Cardiac muscle cell (in vitro differentiated cells and primary cell): ENCODE measurements at regions not wholly inside any gene's neighbourhood (a gene's known extent, or its start where the extent isn't known, plus 50 kb on each side); places are given as distances from the start of the nearest gene placed in this dataset.
A peak's percentile ranks its signal among the peaks of the same experiment; 100 is the strongest.

Source experiments
- DNase-seq, 2 donors: peaks; one replicate each; pipeline versions ENCODE4 v3.0.0 to v3.0.0-alpha.2; 2010 to 2017; ENCODE audit warnings: low read depth in 1 of 2, low spot score in 1 of 2
- H3K27ac ChIP-seq: fragments of 200-600 bp; sonication (generic); 2 replicates; pipeline ENCODE4 v1.5.1; 2016
- H3K27me3 ChIP-seq: fragments of 200-600 bp; sonication (generic); 2 replicates; pipeline ENCODE4 v1.6.0; 2016; ENCODE audit warnings: control low read depth
- H3K36me3 ChIP-seq: fragments of 200-600 bp; sonication (generic); 2 replicates; pipeline ENCODE4 v1.5.1; 2016; ENCODE audit warnings: control low read depth
- H3K4me1 ChIP-seq: fragments of 200-600 bp; sonication (generic); 2 replicates; pipeline ENCODE4 v1.8.1; 2017; ENCODE audit warnings: low read depth, mild to moderate bottlenecking, mixed run types
- H3K4me3 ChIP-seq: fragments of 200-600 bp; sonication (generic); 2 replicates; pipeline ENCODE4 v1.5.1; 2016; ENCODE audit warnings: mild to moderate bottlenecking
- H3K9me3 ChIP-seq: fragments of 200-600 bp; sonication (generic); 2 replicates; pipeline ENCODE4 v1.5.1; 2017; ENCODE audit warnings: low read depth, mild to moderate bottlenecking, control low read depth
- TF ChIP-seq, protein P1 (sequence below): IDR thresholded peaks from 2 replicates; pipeline ENCODE4 v1.5.1; 2012; ENCODE audit warnings: low read depth, mild to moderate bottlenecking, low read length

DNA sequence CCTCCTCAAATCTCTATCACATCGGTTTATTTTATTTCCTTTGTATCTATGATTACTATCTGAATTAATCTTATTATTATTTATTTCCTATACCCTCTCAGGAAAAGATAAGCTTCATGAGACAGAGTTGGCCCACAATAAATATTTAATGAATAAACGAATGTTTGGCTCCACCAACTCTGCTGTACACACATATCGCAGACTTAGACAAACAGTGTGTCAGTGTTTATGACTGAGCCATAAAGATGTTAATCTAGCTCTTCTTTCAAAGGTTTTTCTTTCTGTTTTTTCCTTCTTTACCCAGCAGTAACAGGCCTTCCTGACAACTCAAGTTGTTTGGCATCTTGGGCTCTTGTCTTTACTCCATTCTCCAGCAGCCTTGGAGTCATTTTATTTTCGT, 329.5 kb downstream of the CDH2 start:
- TF ChIP-seq, protein P1, sequence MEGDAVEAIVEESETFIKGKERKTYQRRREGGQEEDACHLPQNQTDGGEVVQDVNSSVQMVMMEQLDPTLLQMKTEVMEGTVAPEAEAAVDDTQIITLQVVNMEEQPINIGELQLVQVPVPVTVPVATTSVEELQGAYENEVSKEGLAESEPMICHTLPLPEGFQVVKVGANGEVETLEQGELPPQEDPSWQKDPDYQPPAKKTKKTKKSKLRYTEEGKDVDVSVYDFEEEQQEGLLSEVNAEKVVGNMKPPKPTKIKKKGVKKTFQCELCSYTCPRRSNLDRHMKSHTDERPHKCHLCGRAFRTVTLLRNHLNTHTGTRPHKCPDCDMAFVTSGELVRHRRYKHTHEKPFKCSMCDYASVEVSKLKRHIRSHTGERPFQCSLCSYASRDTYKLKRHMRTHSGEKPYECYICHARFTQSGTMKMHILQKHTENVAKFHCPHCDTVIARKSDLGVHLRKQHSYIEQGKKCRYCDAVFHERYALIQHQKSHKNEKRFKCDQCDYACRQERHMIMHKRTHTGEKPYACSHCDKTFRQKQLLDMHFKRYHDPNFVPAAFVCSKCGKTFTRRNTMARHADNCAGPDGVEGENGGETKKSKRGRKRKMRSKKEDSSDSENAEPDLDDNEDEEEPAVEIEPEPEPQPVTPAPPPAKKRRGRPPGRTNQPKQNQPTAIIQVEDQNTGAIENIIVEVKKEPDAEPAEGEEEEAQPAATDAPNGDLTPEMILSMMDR: no peak
- no peak overlapping the region for H3K4me3 ChIP-seq

DNA sequence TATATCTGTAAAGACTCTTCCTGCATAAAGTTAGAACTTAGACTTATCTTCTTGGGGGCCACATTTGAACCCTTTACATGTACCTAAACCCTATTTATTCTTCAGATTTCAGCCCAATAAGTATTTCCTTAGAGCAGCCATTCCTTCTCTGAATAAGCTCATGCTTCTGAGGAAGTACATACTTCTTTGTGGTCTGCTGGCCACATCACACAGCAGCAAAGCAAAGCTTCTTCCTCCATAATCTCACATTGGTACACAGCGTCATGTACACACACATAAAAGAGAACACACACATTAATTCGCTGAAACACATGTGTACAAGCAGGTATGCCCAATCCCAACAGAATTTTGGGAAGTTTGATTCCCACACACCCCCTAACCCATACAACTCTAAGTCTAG, 331.0 kb downstream of the CDH2 start:
- DNase-seq: peak in 1 of 2 donors; percentile 11
- H3K36me3 ChIP-seq: no peaks in the 10 kb centered on the region

More for the DNA sequence above, 329.5 kb downstream of the CDH2 start:
- Histone ChIP-seq H3K27me3 (no peaks in the 10 kb centered on the region), H3K4me1 (peaks cover 5% of the 10 kb centered on the region), H3K9me3 (no peaks in the 10 kb centered on the region), H3K27ac (no peak overlapping the region), H3K36me3 (no peaks in the 10 kb centered on the region)
- no peak for DNase-seq

DNA sequence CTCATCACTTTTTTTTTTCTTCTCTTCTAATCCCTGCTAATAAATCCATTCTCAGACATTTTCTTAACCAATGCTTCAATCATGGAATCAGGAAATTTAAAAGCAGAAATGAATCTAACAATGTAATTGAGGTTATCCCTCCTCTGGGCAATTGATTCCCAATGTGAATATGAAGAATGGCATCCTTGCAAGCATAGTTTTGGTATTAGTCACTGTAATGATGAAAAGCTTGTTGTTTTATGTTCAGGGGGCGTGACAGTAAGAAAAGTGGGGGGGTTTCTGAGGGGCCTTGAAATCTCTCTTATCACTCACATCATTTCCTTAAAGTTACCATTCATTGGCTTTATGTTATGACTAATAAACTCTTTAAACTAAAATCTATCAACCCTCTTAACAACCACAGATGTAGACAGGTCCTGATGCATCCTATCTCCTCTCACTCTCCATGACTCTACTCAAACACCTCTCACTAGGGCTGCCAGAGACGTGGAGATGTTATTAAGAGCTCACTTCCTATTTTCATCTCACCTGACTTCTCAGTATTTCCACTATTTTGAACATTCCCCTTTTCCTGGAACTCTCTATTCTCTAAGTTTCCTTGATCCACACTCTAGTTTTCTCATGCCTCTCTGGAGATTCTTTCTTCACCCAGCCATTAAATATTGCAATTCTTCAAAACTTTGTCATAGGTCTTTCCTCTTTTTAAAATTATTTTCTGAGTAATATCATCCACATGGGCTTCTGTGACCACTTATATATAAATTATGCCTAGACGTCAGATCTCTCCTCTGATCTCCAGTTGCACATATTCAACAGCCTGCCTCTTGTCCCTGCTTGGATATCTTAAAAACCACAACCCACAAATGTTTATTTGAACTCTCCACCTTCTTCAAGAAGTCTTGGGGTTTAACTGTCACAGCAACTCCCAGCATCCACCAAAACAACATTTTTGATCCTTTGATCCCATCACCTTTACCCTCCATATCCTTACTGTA, 332.9 kb downstream of the CDH2 start:
- H3K4me1 ChIP-seq: peaks cover 5% of the 10 kb centered on the region
- TF ChIP-seq, protein P1: no peak
- H3K27ac ChIP-seq: no peak overlapping the region
- H3K4me3 ChIP-seq: no peak overlapping the region
- H3K36me3 ChIP-seq: no peaks in the 10 kb centered on the region
- H3K27me3 ChIP-seq: no peaks in the 10 kb centered on the region
- H3K9me3 ChIP-seq: no peaks in the 10 kb centered on the region
- peak in 1 of 2 donors; percentile 66 for DNase-seq

More for the DNA sequence above, 331.0 kb downstream of the CDH2 start:
- H3K4me1 ChIP-seq: peaks cover 5% of the 10 kb centered on the region
- no peak overlapping the region for H3K4me3 ChIP-seq
- no peaks in the 10 kb centered on the region for H3K27me3 ChIP-seq
- H3K9me3 ChIP-seq: no peaks in the 10 kb centered on the region
- no peak overlapping the region for H3K27ac ChIP-seq
- TF ChIP-seq, protein P1: no peak

DNA sequence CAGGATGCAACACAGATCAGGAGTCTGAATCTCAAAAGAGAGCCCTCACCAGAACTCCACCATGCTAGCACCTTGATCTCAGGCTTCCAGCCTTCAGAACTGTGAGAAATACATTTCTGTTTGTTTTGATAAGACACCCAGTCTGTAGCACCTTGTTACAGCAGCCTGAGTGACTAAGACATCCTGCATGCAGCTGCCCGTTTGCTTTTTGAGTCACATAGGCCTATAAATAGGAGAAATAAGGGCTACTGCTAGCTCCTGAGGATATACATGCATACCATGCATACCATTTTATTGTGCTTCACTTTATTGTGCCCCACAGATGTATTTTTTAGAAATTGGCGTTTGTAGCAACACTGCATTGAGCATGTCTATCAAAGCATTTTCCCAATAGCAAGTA, 337.8 kb downstream of the CDH2 start:
- Histone ChIP-seq H3K4me1 (peaks cover 3% of the 10 kb centered on the region), H3K27ac (no peak overlapping the region), H3K9me3 (no peaks in the 10 kb centered on the region), H3K4me3 (no peak overlapping the region), H3K36me3 (no peaks in the 10 kb centered on the region), H3K27me3 (no peaks in the 10 kb centered on the region)
- peak in 1 of 2 donors; percentile 61 for DNase-seq
- TF ChIP-seq, protein P1: no peak

DNA sequence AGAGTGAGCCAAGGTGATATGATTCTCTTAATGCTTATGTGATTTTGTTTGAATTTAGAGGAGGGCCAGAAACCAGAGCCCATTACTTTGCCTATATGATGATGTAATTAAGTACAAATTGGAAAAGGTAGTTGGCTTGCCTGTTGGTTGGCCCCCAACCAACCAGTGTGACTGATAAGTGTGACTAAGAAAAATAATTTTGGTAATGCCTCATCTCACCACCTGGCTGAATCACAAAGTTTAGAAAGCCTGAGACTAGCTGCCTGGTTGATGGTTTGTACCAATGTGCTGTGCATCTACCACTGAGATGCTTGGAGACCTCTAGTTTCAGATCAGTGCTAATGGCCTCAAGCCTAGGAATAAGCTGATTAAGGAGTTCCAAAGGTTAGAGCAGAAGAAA, 338.7 kb downstream of the CDH2 start:
- peak in 1 of 2 donors; percentile 6 for DNase-seq
- Histone ChIP-seq H3K27ac (no peak overlapping the region), H3K27me3 (no peaks in the 10 kb centered on the region), H3K4me1 (peaks cover 3% of the 10 kb centered on the region), H3K36me3 (no peaks in the 10 kb centered on the region), H3K9me3 (no peaks in the 10 kb centered on the region), H3K4me3 (no peak overlapping the region)
- TF ChIP-seq, protein P1: no peak
